ENCODE measurements at regions not wholly inside any gene's neighbourhood (a gene's known extent, or its start where the extent isn't known, plus 50 kb on each side); places are given as distances from the start of the nearest gene placed in this dataset.

DNA sequence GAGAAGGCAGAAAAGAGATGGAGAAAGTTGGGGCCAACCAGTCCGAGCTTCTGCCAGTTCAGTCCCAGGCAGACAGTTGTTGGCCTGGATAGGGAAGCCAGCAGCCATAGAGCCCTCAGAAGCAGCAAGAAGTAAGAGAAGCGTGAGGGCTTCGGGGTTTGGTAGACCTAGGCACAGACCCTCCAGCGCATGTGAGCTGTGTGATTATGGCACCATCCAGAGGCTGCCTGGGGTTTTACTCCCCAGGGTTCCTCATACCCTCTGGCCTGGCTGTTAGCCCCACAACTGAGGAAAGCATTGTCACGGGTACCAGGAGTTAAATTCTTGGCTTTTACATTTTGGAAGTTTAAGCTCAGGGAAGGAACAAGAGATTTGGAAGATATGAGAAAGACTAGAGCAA lies 93.7 kb upstream of the RAB6C start:
- H3K36me3 ChIP-seq: no peaks in the 10 kb centered on the region
- intact Hi-C loops (cut with DNase I): no loop called here
- H3K4me1 ChIP-seq: no peaks in the 10 kb centered on the region
- no peaks in the 10 kb centered on the region for H3K9me3 ChIP-seq
- DNase-seq: peak; percentile 21
- no peak for ATAC-seq
- no peak for TF ChIP-seq CTCF (IDR thresholded peaks at IDR 0.05)
- no peak overlapping the region for H3K27ac ChIP-seq
- H3K27me3 ChIP-seq: no peaks in the 10 kb centered on the region
- H3K4me3 ChIP-seq: no peak overlapping the region

- intact Hi-C loops (cut with DNase I): no loop called here
- Histone ChIP-seq H3K4me1 (no peaks in the 10 kb centered on the region), H3K9me3 (no peaks in the 10 kb centered on the region), H3K36me3 (no peaks in the 10 kb centered on the region), H3K27ac (no peak overlapping the region), H3K4me3 (no peak overlapping the region), H3K27me3 (no peaks in the 10 kb centered on the region)
- ATAC-seq: no peak
- peak; percentile 36 for DNase-seq
- no peak for TF ChIP-seq CTCF (IDR thresholded peaks at IDR 0.05)
Measured at GRCh38 chr2:129887688-129888266, 91.7 kb upstream of the RAB6C start.

GRCh38 chr2:129888461-129888860 lies 91.0 kb upstream of the RAB6C start:
- no peak overlapping the region for H3K27ac ChIP-seq
- H3K9me3 ChIP-seq: no peaks in the 10 kb centered on the region
- peak; percentile 46 for DNase-seq
- no peaks in the 10 kb centered on the region for H3K27me3 ChIP-seq
- no peak for TF ChIP-seq CTCF (IDR thresholded peaks at IDR 0.05)
- no peaks in the 10 kb centered on the region for H3K4me1 ChIP-seq
- H3K36me3 ChIP-seq: no peaks in the 10 kb centered on the region
- H3K4me3 ChIP-seq: no peak overlapping the region
- ATAC-seq: no peak
- intact Hi-C loops (cut with DNase I): no loop called here

DNA sequence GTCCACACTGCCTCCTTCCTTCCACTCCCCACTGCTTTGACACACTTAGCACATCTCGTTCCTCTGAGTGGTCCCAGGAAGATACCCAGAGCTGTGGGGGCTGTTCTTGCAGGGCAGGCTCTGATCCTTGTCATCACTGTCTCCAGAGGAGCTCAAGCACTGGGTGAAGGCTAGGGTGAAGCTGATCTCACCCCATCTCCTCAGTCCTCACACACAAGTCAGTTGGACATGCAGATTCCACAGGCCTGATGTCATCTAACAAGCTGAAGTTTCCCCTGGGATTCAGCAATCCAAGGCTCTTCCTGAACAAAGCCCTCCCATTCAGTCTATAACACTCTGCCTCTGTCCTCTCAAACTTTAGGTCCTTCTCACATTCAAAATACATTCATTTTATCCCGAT lies 90.6 kb upstream of the RAB6C start:
- H3K9me3 ChIP-seq: no peaks in the 10 kb centered on the region
- H3K27ac ChIP-seq: no peak overlapping the region
- H3K4me1 ChIP-seq: no peaks in the 10 kb centered on the region
- ATAC-seq: no peak
- H3K27me3 ChIP-seq: peaks cover under 1% of the 10 kb centered on the region
- TF ChIP-seq CTCF (IDR thresholded peaks at IDR 0.05): no peak
- intact Hi-C loops (cut with DNase I): no loop called here
- H3K36me3 ChIP-seq: no peaks in the 10 kb centered on the region
- no peak for DNase-seq
- H3K4me3 ChIP-seq: no peak overlapping the region

- peak; percentile 38 for DNase-seq
- peak; percentile 17 for ATAC-seq
- Histone ChIP-seq H3K4me1 (no peaks in the 10 kb centered on the region), H3K27me3 (peaks cover 6% of the 10 kb centered on the region), H3K27ac (no peak overlapping the region), H3K36me3 (no peaks in the 10 kb centered on the region), H3K9me3 (no peaks in the 10 kb centered on the region), H3K4me3 (no peak overlapping the region)
- no peak for TF ChIP-seq CTCF (IDR thresholded peaks at IDR 0.05)
- intact Hi-C loops (cut with DNase I): no loop called here
Measured at GRCh38 chr2:129891341-129892320, 87.8 kb upstream of the RAB6C start.
